Thyroid gland (tissue), 4 donors: ENCODE measurements at regions not wholly inside any gene's neighbourhood (a gene's known extent, or its start where the extent isn't known, plus 50 kb on each side); places are given as distances from the start of the nearest gene placed in this dataset.

Source experiments
- DNase-seq, 2 donors: peaks; one replicate each; pipeline ENCODE4 v3.0.0-alpha.2; 2019
- H3K27ac ChIP-seq, 3 donors: fragments of 200-600 bp; sonication (generic); 1 replicate in 2 of 3; 2 replicates in 1 of 3; pipeline ENCODE4 v1.5.1; 2016 to 2019; ENCODE audit warnings: mild to moderate bottlenecking in 1 of 3, moderate library complexity in 1 of 3
- H3K27me3 ChIP-seq: fragments of 200-600 bp; sonication (generic); one replicate; pipeline ENCODE4 v1.5.1; 2019
- H3K36me3 ChIP-seq, 2 donors: fragments of 200-600 bp; sonication (generic); one replicate each; pipeline ENCODE4 v1.5.1; 2016 to 2019
- H3K4me1 ChIP-seq, 2 donors: fragments of 200-600 bp; sonication (generic); one replicate each; pipeline ENCODE4 v1.5.1; 2017 to 2019
- H3K4me3 ChIP-seq, 3 donors: fragments of 200-600 bp; sonication (generic); replicated peaks in 1 of 3; 1 replicate in 2 of 3; 2 replicates in 1 of 3; pipeline ENCODE4 v1.5.1; 2016; ENCODE audit warnings: mild to moderate bottlenecking in 1 of 3
- H3K9me3 ChIP-seq: fragments of 200-600 bp; sonication (generic); one replicate; pipeline ENCODE4 v1.5.1; 2017
- POLR2A ChIP-seq, 2 donors: fragments of 450-650 bp; IDR thresholded peaks; one replicate each; pipeline ENCODE4 v1.6.1; 2017; ENCODE audit warnings: antibody characterized with exemption in 2 of 2, mild to moderate bottlenecking in 2 of 2, moderate library complexity in 1 of 2
- WGBS, 2 donors: methylation state at CpG; one replicate each; pipeline ENCODE4 v1.1.5; 2017; 5-methylcytosine and 5-hydroxymethylcytosine counted together
- intact Hi-C: fragments of 100-400 bp; cut with DNase I; formaldehyde crosslinking; loops from one replicate; pipeline ENCODE4 v1.15.1; 2023
- TF ChIP-seq, protein P1 (sequence below), 6 experiments: fragments of 200-600 bp in 3 of 6; fragments of 450-650 bp in 3 of 6; sonication (generic) in 3 of 6; IDR thresholded peaks; one replicate each; pipeline ENCODE4 v1.5.1; 2016 to 2019; ENCODE audit warnings: antibody characterized with exemption in 6 of 6, mild to moderate bottlenecking in 2 of 6, inconsistent platforms in 1 of 6, moderate library complexity in 1 of 6

GRCh38 chr10:129274748-129275474 is 192.1 kb upstream of the MGMT start:
- intact Hi-C loops: no loop called here
- Histone ChIP-seq H3K4me3 (no peak overlapping the region), H3K27me3 (no peaks in the 10 kb centered on the region), H3K9me3 (no peaks in the 10 kb centered on the region), H3K4me1 (no peaks in the 10 kb centered on the region), H3K27ac (no peak overlapping the region), H3K36me3 (no peaks in the 10 kb centered on the region)
- no peak for DNase-seq
- TF ChIP-seq POLR2A (IDR thresholded peaks at IDR 0.05): no peak
- TF ChIP-seq, protein P1, sequence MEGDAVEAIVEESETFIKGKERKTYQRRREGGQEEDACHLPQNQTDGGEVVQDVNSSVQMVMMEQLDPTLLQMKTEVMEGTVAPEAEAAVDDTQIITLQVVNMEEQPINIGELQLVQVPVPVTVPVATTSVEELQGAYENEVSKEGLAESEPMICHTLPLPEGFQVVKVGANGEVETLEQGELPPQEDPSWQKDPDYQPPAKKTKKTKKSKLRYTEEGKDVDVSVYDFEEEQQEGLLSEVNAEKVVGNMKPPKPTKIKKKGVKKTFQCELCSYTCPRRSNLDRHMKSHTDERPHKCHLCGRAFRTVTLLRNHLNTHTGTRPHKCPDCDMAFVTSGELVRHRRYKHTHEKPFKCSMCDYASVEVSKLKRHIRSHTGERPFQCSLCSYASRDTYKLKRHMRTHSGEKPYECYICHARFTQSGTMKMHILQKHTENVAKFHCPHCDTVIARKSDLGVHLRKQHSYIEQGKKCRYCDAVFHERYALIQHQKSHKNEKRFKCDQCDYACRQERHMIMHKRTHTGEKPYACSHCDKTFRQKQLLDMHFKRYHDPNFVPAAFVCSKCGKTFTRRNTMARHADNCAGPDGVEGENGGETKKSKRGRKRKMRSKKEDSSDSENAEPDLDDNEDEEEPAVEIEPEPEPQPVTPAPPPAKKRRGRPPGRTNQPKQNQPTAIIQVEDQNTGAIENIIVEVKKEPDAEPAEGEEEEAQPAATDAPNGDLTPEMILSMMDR (IDR thresholded peaks at IDR 0.05): no peak
- 77 to 78% methylated on average over 10 of the region's 10 CpGs for WGBS, 2 donors

DNA sequence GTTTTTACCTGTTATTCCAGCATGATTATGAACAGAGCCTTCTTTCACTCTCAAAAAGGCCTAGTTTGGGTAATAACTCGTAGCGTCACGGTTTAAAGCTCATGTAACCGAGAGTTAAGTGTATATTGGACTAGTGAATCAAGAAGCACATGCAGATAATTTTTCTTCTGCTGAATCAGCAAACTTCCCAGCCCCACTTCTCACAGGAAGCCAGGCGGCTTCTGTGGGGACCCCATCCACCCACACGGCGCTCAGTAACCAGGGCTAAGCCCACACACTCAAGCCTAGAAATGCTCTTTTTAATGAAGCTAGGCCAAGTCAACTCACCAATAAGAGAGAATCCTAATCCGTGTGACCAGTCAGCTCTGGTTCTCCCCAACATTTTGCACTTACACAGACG is 191.2 kb upstream of the MGMT start:
- TF ChIP-seq POLR2A (IDR thresholded peaks at IDR 0.05): no peak
- TF ChIP-seq, protein P1 (IDR thresholded peaks at IDR 0.05): no peak
- no peaks in the 10 kb centered on the region for H3K4me1 ChIP-seq
- H3K4me3 ChIP-seq: no peak overlapping the region
- no peaks in the 10 kb centered on the region for H3K36me3 ChIP-seq
- no peak overlapping the region for H3K27ac ChIP-seq
- WGBS, 2 donors: 70 to 76% methylated on average over 9 of the region's 9 CpGs
- no peaks in the 10 kb centered on the region for H3K27me3 ChIP-seq
- no peaks in the 10 kb centered on the region for H3K9me3 ChIP-seq
- DNase-seq: no peak
- intact Hi-C loops: no loop called here

DNA sequence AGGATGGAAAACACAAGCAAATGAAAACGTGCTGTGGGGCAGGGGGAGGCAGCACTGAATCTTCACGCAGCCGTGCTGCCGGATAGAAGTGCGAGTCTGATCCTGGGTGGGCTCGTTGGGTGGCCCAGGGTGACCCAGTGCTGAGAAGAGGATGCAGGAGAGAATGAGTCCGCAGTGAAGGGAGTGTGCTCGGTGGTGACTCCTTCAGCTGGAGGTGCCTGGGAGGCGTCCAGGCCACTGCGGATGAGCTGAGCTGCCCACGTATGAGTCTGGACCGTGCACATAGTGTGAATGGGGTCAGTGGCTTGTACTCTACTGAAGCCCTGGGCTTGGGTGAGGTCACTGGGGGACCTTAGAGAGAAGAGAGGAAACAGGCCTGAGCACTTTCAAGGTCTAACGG is 190.0 kb upstream of the MGMT start:
- H3K4me1 ChIP-seq: no peaks in the 10 kb centered on the region
- no peak for DNase-seq
- no peak overlapping the region for H3K4me3 ChIP-seq
- intact Hi-C loops: no loop called here
- H3K36me3 ChIP-seq: no peaks in the 10 kb centered on the region
- no peak for TF ChIP-seq POLR2A (IDR thresholded peaks at IDR 0.05)
- TF ChIP-seq, protein P1 (IDR thresholded peaks at IDR 0.05): no peak
- no peak overlapping the region for H3K27ac ChIP-seq
- no peaks in the 10 kb centered on the region for H3K9me3 ChIP-seq
- 86 to 89% methylated on average over 13 of the region's 13 CpGs for WGBS, 2 donors
- no peaks in the 10 kb centered on the region for H3K27me3 ChIP-seq

- intact Hi-C loops: no loop called here
- Histone ChIP-seq H3K27ac (no peak overlapping the region), H3K4me3 (no peak overlapping the region), H3K9me3 (no peaks in the 10 kb centered on the region), H3K4me1 (no peaks in the 10 kb centered on the region), H3K36me3 (no peaks in the 10 kb centered on the region), H3K27me3 (no peaks in the 10 kb centered on the region)
- no peak for DNase-seq
- TF ChIP-seq, protein P1 (IDR thresholded peaks at IDR 0.05): no peak
- no peak for TF ChIP-seq POLR2A (IDR thresholded peaks at IDR 0.05)
- 90 to 93% methylated on average over 16 of the region's 16 CpGs for WGBS, 2 donors
Observed at GRCh38 chr10:129277841-129278240, 189.2 kb upstream of the MGMT start.

DNA sequence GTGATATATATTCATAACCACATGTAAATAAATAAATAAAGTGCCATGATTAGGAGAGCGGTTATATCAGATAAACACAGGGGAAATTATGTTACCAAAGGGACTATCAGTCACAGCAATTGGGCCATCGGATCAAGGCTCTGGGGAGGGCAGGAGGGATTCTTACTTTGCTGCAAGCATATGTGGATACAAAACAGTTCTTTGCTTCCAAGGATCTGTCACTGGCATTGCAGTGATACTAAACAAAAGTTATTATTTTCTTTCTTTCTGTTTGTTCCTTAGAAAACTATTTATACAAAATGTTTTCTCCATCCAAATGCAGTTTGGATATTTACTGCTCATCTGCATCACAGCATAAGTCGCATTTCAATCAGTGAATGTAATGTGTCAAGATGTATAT is 188.4 kb upstream of the MGMT start:
- WGBS, 2 donors: 81 to 84% methylated on average over 3 of the region's 3 CpGs
- no peak for DNase-seq
- H3K4me1 ChIP-seq: no peaks in the 10 kb centered on the region
- no peaks in the 10 kb centered on the region for H3K36me3 ChIP-seq
- no peak overlapping the region for H3K27ac ChIP-seq
- H3K9me3 ChIP-seq: no peaks in the 10 kb centered on the region
- TF ChIP-seq, protein P1 (IDR thresholded peaks at IDR 0.05): no peak
- TF ChIP-seq POLR2A (IDR thresholded peaks at IDR 0.05): no peak
- H3K27me3 ChIP-seq: no peaks in the 10 kb centered on the region
- H3K4me3 ChIP-seq: no peak overlapping the region
- intact Hi-C loops: no loop called here
